ENCODE measurements at regions not wholly inside any gene's neighbourhood (a gene's known extent, or its start where the extent isn't known, plus 50 kb on each side); places are given as distances from the start of the nearest gene placed in this dataset.

GRCh38 chr4:153912301-153912700 is 123.4 kb upstream of the SFRP2 start:
- Histone ChIP-seq H3K27me3 (replicated peaks; ENCODE audit: control insufficient read depth, insufficient read depth, low read length) (no peaks in the 10 kb centered on the region), H3K36me3 (ENCODE audit: control insufficient read depth, insufficient read depth, low read length) (no peaks in the 10 kb centered on the region), H3K4me3 (replicated peaks; ENCODE audit: low read depth, low read length) (no peak overlapping the region)
- no peak for DNase-seq (ENCODE audit: extremely low read depth, insufficient read length)
- no peak for TF ChIP-seq CTCF (IDR thresholded peaks at IDR 0.05; ENCODE audit: insufficient read depth, low read length, poor library complexity, severe bottlenecking)

- Histone ChIP-seq H3K4me3 (replicated peaks; ENCODE audit: low read depth, low read length) (no peak overlapping the region), H3K27me3 (replicated peaks; ENCODE audit: control insufficient read depth, insufficient read depth, low read length) (no peaks in the 10 kb centered on the region), H3K36me3 (ENCODE audit: control insufficient read depth, insufficient read depth, low read length) (no peaks in the 10 kb centered on the region)
- no peak for DNase-seq (ENCODE audit: extremely low read depth, insufficient read length)
- TF ChIP-seq CTCF (IDR thresholded peaks at IDR 0.05; ENCODE audit: insufficient read depth, low read length, poor library complexity, severe bottlenecking): no peak
These were observed 120.8 kb upstream of the SFRP2 start for GRCh38 chr4:153909672-153910071.

GRCh38 chr4:153906231-153906630 is 117.3 kb upstream of the SFRP2 start:
- no peak overlapping the region for H3K4me3 ChIP-seq (replicated peaks; ENCODE audit: low read depth, low read length)
- no peaks in the 10 kb centered on the region for H3K27me3 ChIP-seq (replicated peaks; ENCODE audit: control insufficient read depth, insufficient read depth, low read length)
- no peak for TF ChIP-seq CTCF (IDR thresholded peaks at IDR 0.05; ENCODE audit: insufficient read depth, low read length, poor library complexity, severe bottlenecking)
- no peaks in the 10 kb centered on the region for H3K36me3 ChIP-seq (ENCODE audit: control insufficient read depth, insufficient read depth, low read length)
- DNase-seq (ENCODE audit: extremely low read depth, insufficient read length): no peak

- no peak for TF ChIP-seq CTCF (IDR thresholded peaks at IDR 0.05; ENCODE audit: insufficient read depth, low read length, poor library complexity, severe bottlenecking)
- Histone ChIP-seq H3K4me3 (replicated peaks; ENCODE audit: low read depth, low read length) (no peak overlapping the region), H3K36me3 (ENCODE audit: control insufficient read depth, insufficient read depth, low read length) (no peaks in the 10 kb centered on the region), H3K27me3 (replicated peaks; ENCODE audit: control insufficient read depth, insufficient read depth, low read length) (no peaks in the 10 kb centered on the region)
- no peak for DNase-seq (ENCODE audit: extremely low read depth, insufficient read length)
These were observed 116.3 kb upstream of the SFRP2 start for GRCh38 chr4:153905231-153905630.

GRCh38 chr4:153904011-153904410 is 115.1 kb upstream of the SFRP2 start:
- TF ChIP-seq CTCF (IDR thresholded peaks at IDR 0.05; ENCODE audit: insufficient read depth, low read length, poor library complexity, severe bottlenecking): no peak
- H3K4me3 ChIP-seq (replicated peaks; ENCODE audit: low read depth, low read length): no peak overlapping the region
- H3K27me3 ChIP-seq (replicated peaks; ENCODE audit: control insufficient read depth, insufficient read depth, low read length): no peaks in the 10 kb centered on the region

GRCh38 chr4:153901220-153901619 is 112.3 kb upstream of the SFRP2 start:
- no peak overlapping the region for H3K4me3 ChIP-seq (replicated peaks; ENCODE audit: low read depth, low read length)
- DNase-seq (ENCODE audit: extremely low read depth, insufficient read length): no peak
- H3K36me3 ChIP-seq (ENCODE audit: control insufficient read depth, insufficient read depth, low read length): no peaks in the 10 kb centered on the region
- no peaks in the 10 kb centered on the region for H3K27me3 ChIP-seq (replicated peaks; ENCODE audit: control insufficient read depth, insufficient read depth, low read length)
- no peak for TF ChIP-seq CTCF (IDR thresholded peaks at IDR 0.05; ENCODE audit: insufficient read depth, low read length, poor library complexity, severe bottlenecking)

More at GRCh38 chr4:153904011-153904410, 115.1 kb upstream of the SFRP2 start:
- H3K36me3 ChIP-seq (ENCODE audit: control insufficient read depth, insufficient read depth, low read length): no peaks in the 10 kb centered on the region
- no peak for DNase-seq (ENCODE audit: extremely low read depth, insufficient read length)

Measured in GM06990 (cell line).